ENCODE measurements at regions not wholly inside any gene's neighbourhood (a gene's known extent, or its start where the extent isn't known, plus 50 kb on each side); places are given as distances from the start of the nearest gene placed in this dataset.

- no peaks in the 10 kb centered on the region for H3K9me3 Mint-ChIP-seq
- TF ChIP-seq EZH2phosphoT487 (IDR thresholded peaks at IDR 0.05) (no peak), EZH2 (IDR thresholded peaks at IDR 0.05) (no peak)
- Histone ChIP-seq H3K27me3 (no peaks in the 10 kb centered on the region), H3K9ac (no peak overlapping the region), H3K4me3 (no peak overlapping the region), H3F3A (ENCODE audit: low read depth) (no peaks in the 10 kb centered on the region), H3K4me2 (no peak overlapping the region), H3K9me3 (ENCODE audit: low read depth) (no peaks in the 10 kb centered on the region), H3K79me2 (ENCODE audit: low read depth) (no peaks in the 10 kb centered on the region), H2AFZ (replicated peaks) (no peak overlapping the region), H3K27ac (no peak overlapping the region), H3K4me1 (no peaks in the 10 kb centered on the region), H4K20me1 (ENCODE audit: low read depth) (no peaks in the 10 kb centered on the region), H3K36me3 (no peaks in the 10 kb centered on the region)
- no peak for DNase-seq (ENCODE audit: low spot score)
- H3K27me3 Mint-ChIP-seq (ENCODE audit: insufficient read depth, low read depth): peaks cover 2% of the 10 kb centered on the region
- H3K36me3 Mint-ChIP-seq: no peaks in the 10 kb centered on the region
- H3K27ac Mint-ChIP-seq: no peak overlapping the region
- H3K4me3 Mint-ChIP-seq: no peak overlapping the region
- H3K4me1 Mint-ChIP-seq: peaks cover 9% of the 10 kb centered on the region
Measured at GRCh38 chr12:102708108-102708507, 208.9 kb downstream of the PAH start.

- H3K4me1 Mint-ChIP-seq: no peaks in the 10 kb centered on the region
- Histone ChIP-seq H3K9me3 (ENCODE audit: low read depth) (no peaks in the 10 kb centered on the region), H3K9ac (no peak overlapping the region), H3K36me3 (no peaks in the 10 kb centered on the region), H3K27ac (no peak overlapping the region), H4K20me1 (ENCODE audit: low read depth) (no peaks in the 10 kb centered on the region), H3K4me2 (no peak overlapping the region), H3K4me1 (no peaks in the 10 kb centered on the region), H3F3A (ENCODE audit: low read depth) (no peaks in the 10 kb centered on the region), H3K79me2 (ENCODE audit: low read depth) (no peaks in the 10 kb centered on the region), H2AFZ (replicated peaks) (no peak overlapping the region), H3K4me3 (no peak overlapping the region), H3K27me3 (no peaks in the 10 kb centered on the region)
- H3K27ac Mint-ChIP-seq: no peak overlapping the region
- H3K9me3 Mint-ChIP-seq: no peaks in the 10 kb centered on the region
- TF ChIP-seq EZH2 (IDR thresholded peaks at IDR 0.05) (no peak), CTCF (IDR thresholded peaks at IDR 0.05) (peak; percentile 64), EZH2phosphoT487 (IDR thresholded peaks at IDR 0.05) (no peak)
- DNase-seq (ENCODE audit: low spot score): peak; percentile 37
- H3K4me3 Mint-ChIP-seq: no peak overlapping the region
- H3K36me3 Mint-ChIP-seq: no peaks in the 10 kb centered on the region
- no peaks in the 10 kb centered on the region for H3K27me3 Mint-ChIP-seq (ENCODE audit: insufficient read depth, low read depth)
Measured at GRCh38 chr12:102702447-102703114, 214.5 kb downstream of the PAH start.

GRCh38 chr12:102696045-102696444 is 215.7 kb upstream of the IGF1 start:
- H3K4me3 ChIP-seq: no peak overlapping the region
- peaks cover 12% of the 10 kb centered on the region for H3K4me1 Mint-ChIP-seq
- no peak for DNase-seq (ENCODE audit: low spot score)
- H3K4me2 ChIP-seq: no peak overlapping the region
- H3K36me3 ChIP-seq: no peaks in the 10 kb centered on the region
- peaks cover 5% of the 10 kb centered on the region for H3K4me1 ChIP-seq
- H3K27me3 Mint-ChIP-seq (ENCODE audit: insufficient read depth, low read depth): peaks cover 2% of the 10 kb centered on the region
- no peak overlapping the region for H3K4me3 Mint-ChIP-seq
- TF ChIP-seq CTCF (IDR thresholded peaks at IDR 0.05): no peak
- no peak for TF ChIP-seq EZH2 (IDR thresholded peaks at IDR 0.05)
- no peak for TF ChIP-seq EZH2phosphoT487 (IDR thresholded peaks at IDR 0.05)
- no peaks in the 10 kb centered on the region for H3F3A ChIP-seq (ENCODE audit: low read depth)
- no peak overlapping the region for H2AFZ ChIP-seq (replicated peaks)
- H4K20me1 ChIP-seq (ENCODE audit: low read depth): no peaks in the 10 kb centered on the region
- H3K9ac ChIP-seq: no peak overlapping the region
- H3K9me3 ChIP-seq (ENCODE audit: low read depth): no peaks in the 10 kb centered on the region
- no peak overlapping the region for H3K27ac Mint-ChIP-seq
- H3K27me3 ChIP-seq: no peaks in the 10 kb centered on the region
- no peak overlapping the region for H3K27ac ChIP-seq
- H3K79me2 ChIP-seq (ENCODE audit: low read depth): no peaks in the 10 kb centered on the region
- H3K36me3 Mint-ChIP-seq: no peaks in the 10 kb centered on the region
- H3K9me3 Mint-ChIP-seq: peaks cover 3% of the 10 kb centered on the region

- H3K4me2 ChIP-seq: no peak overlapping the region
- H3K9me3 ChIP-seq (ENCODE audit: low read depth): no peaks in the 10 kb centered on the region
- TF ChIP-seq CTCF (IDR thresholded peaks at IDR 0.05) (no peak), EZH2 (IDR thresholded peaks at IDR 0.05) (no peak), EZH2phosphoT487 (IDR thresholded peaks at IDR 0.05) (no peak)
Measured at GRCh38 chr12:102694903-102695302, 214.5 kb upstream of the IGF1 start.

More at GRCh38 chr12:102694903-102695302, 214.5 kb upstream of the IGF1 start:
- Mint-ChIP-seq H3K27me3 (ENCODE audit: insufficient read depth, low read depth) (peaks cover 2% of the 10 kb centered on the region), H3K36me3 (no peaks in the 10 kb centered on the region), H3K27ac (no peak overlapping the region), H3K4me1 (peaks cover 21% of the 10 kb centered on the region), H3K9me3 (peaks cover 3% of the 10 kb centered on the region), H3K4me3 (no peak overlapping the region)
- Histone ChIP-seq H3F3A (ENCODE audit: low read depth) (no peaks in the 10 kb centered on the region), H3K4me1 (peaks cover 12% of the 10 kb centered on the region), H3K4me3 (no peak overlapping the region), H4K20me1 (ENCODE audit: low read depth) (no peaks in the 10 kb centered on the region), H3K9ac (no peak overlapping the region), H3K79me2 (ENCODE audit: low read depth) (no peaks in the 10 kb centered on the region), H3K27ac (no peak overlapping the region), H3K27me3 (no peaks in the 10 kb centered on the region), H2AFZ (replicated peaks) (no peak overlapping the region), H3K36me3 (no peaks in the 10 kb centered on the region)
- DNase-seq (ENCODE audit: low spot score): no peak

All from neural progenitor cell (in vitro differentiated cells).